Activated T-cell treated with anti-CD3 and anti-CD28 coated beads, Interleukin-2, amount 50 U/mL, for 24 hours (primary cell): ENCODE measurements at regions not wholly inside any gene's neighbourhood (a gene's known extent, or its start where the extent isn't known, plus 50 kb on each side); places are given as distances from the start of the nearest gene placed in this dataset.

Source experiments
- DNase-seq: peaks from one replicate; pipeline ENCODE4 v3.0.0-alpha.2; 2020
- H3K27ac Mint-ChIP-seq: 2 replicates; pipeline ENCODE4 v1.8.0; 2020; ENCODE audit warnings: mild to moderate bottlenecking, mixed read lengths
- H3K27me3 Mint-ChIP-seq: 2 replicates; pipeline ENCODE4 v1.8.0; 2020; ENCODE audit warnings: mixed read lengths
- H3K36me3 Mint-ChIP-seq: 2 replicates; pipeline ENCODE4 v1.8.0; 2020; ENCODE audit warnings: low read depth, mixed read lengths
- H3K4me1 Mint-ChIP-seq: 2 replicates; pipeline ENCODE4 v1.8.0; 2020; ENCODE audit warnings: low read depth, mixed read lengths
- H3K4me3 Mint-ChIP-seq: 2 replicates; pipeline ENCODE4 v1.8.0; 2020; ENCODE audit warnings: mild to moderate bottlenecking, moderate library complexity, mixed read lengths
- H3K9me3 Mint-ChIP-seq: 2 replicates; pipeline ENCODE4 v1.8.0; 2020; ENCODE audit warnings: mixed read lengths

DNA sequence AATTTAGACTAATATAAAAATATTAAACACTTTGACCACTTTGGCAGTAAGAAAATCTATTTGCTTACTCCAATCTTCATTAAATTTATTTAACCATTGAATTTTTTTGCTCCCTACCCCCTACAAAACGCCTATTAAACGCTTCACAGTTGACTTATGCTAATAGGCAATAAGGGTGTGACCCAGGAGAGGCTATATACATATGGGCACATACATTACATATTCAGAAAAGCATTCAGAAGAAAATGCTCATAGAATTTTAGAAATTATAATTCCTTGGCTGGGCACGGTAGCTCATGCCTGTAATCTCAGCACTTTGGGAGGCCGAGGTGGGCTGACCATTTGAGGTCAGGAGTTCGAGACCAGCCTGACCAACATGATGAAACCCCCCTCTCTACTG is 95.6 kb upstream of the STARD13 start:
- H3K27me3 Mint-ChIP-seq: peaks cover 7% of the 10 kb centered on the region
- no peak overlapping the region for H3K27ac Mint-ChIP-seq
- DNase-seq: no peak
- no peak overlapping the region for H3K4me3 Mint-ChIP-seq
- H3K4me1 Mint-ChIP-seq: no peaks in the 10 kb centered on the region
- no peaks in the 10 kb centered on the region for H3K9me3 Mint-ChIP-seq
- no peaks in the 10 kb centered on the region for H3K36me3 Mint-ChIP-seq

DNA sequence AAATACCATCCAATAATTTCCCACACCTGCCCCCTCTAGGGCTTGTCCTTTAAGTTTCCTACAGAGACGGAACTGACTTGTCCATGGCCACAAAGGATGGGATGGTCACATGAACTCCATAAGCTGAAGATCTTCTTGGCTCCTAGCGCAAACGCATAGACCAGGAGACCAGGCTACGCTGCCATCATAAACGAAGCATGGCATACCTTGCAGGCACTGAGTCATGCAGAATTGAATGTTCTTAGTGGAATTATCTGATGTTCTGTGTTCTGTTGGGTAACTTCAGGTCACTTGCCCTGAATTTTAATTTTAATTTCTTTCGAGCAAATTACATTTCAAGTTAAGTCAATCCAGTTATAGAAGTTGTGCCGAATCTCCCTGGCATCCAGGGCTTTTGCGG is 96.4 kb upstream of the STARD13 start:
- Mint-ChIP-seq H3K27me3 (peaks cover 7% of the 10 kb centered on the region), H3K27ac (no peak overlapping the region), H3K4me1 (no peaks in the 10 kb centered on the region), H3K9me3 (no peaks in the 10 kb centered on the region), H3K4me3 (no peak overlapping the region), H3K36me3 (no peaks in the 10 kb centered on the region)
- no peak for DNase-seq

DNA sequence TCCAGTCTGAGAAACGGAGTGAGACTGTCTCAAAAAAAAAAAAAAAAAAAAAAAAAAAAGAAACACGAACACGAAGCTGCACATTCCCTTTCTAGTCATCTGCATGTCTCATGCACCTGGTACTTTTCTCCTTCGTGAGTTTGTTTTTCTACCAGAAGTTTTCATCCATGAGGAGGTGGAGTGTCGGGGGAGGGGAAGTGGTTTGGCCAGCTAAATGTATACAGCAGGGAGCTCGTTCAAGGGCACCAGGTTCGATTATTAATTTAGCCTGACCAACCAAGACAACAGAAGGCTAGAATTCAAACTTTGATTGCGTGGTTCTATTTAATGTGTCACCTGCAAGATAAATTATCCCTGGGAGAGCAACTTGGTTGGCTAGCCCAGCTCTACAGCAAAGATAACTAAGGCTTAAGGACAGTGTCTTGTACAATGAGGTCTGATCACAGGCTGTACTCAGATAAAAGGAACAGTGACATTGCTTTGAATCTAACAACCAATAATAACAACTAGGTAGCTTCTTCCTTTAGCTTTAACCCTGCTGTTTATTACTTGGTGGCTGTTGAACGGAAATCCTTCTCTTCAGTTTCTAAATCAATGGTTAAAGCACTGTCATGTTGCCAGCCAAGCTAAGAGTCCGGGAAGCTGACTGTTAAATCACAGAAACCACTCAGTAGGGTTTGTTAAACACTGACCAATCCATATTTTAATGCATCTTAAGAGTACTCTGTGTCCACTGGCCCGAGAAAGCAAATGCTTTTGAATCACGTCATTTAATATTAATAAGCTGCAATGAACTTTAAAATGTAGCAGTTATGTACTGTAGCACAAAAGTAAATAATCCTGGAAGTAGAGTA is 98.4 kb upstream of the STARD13 start:
- Mint-ChIP-seq H3K4me3 (no peak overlapping the region), H3K36me3 (no peaks in the 10 kb centered on the region), H3K9me3 (no peaks in the 10 kb centered on the region), H3K27me3 (peaks cover 3% of the 10 kb centered on the region), H3K27ac (no peak overlapping the region), H3K4me1 (no peaks in the 10 kb centered on the region)
- DNase-seq: no peak

DNA sequence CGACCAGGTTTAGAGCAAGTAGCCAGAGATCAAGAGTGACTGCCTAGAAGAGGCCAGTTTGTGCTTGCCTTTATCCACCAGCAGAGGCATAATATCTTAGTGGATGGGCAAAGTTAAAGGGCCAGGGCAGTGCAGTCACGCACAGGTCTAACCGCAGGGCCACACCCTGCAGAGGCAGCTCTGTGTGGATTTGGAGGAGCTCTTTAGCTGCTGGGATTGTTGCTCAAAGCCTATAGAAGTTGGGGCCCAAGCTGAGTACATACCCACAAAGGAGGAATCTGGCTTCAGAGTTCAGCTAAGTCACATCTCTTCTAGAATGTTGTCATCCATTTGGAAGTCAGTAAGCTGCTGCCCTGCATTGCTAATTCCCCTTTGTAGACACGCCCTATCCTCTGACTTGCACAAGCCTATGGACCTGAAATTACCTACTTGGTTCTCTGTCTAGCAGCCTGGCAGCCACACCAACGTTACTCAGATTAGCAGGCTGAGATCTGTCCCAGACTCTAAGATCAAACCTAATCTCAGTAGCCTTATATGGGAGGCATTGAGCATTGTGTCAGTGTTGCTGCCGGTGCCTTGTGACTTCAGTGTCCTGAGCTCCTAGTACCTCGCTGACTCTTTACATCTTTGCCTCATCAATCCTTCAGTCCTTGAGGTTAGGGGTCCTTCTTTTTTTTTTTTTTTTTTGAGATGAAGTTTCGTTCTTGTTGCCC is 102.9 kb upstream of the STARD13 start:
- Mint-ChIP-seq H3K4me3 (no peak overlapping the region), H3K27ac (no peak overlapping the region), H3K36me3 (no peaks in the 10 kb centered on the region), H3K27me3 (no peaks in the 10 kb centered on the region), H3K4me1 (no peaks in the 10 kb centered on the region), H3K9me3 (no peaks in the 10 kb centered on the region)
- no peak for DNase-seq

DNA sequence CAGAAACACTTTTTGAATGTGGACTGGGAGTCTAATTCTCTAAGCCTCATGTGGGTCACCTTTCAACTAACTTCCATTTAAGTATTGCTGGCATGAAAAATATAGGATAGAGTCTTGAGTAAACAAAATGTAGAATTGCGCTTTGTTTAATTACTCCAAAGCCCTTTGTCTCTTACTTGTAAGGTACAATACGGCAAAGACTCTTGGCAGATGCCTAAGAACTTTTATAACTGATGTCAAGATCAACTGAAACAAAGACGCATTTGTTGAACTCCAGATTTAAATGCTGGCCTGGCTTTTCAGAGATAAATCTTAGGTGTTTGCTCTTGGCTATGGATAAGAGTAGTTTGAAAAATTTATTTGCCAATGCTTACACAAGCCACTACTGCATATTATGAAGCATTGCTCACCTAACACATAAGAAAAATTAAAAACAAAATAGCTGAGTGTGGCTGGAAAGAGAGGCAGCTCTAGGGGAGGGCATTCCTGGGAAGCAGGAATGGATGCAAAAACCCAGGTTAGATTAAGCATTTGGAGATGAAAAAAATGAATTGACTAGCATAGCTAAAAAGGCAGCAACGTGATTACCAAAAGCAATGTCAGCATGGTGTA is 107.3 kb upstream of the STARD13 start:
- peaks cover 8% of the 10 kb centered on the region for H3K27me3 Mint-ChIP-seq
- H3K4me3 Mint-ChIP-seq: no peak overlapping the region
- DNase-seq: no peak
- H3K9me3 Mint-ChIP-seq: no peaks in the 10 kb centered on the region
- no peak overlapping the region for H3K27ac Mint-ChIP-seq
- no peaks in the 10 kb centered on the region for H3K36me3 Mint-ChIP-seq
- H3K4me1 Mint-ChIP-seq: no peaks in the 10 kb centered on the region

DNA sequence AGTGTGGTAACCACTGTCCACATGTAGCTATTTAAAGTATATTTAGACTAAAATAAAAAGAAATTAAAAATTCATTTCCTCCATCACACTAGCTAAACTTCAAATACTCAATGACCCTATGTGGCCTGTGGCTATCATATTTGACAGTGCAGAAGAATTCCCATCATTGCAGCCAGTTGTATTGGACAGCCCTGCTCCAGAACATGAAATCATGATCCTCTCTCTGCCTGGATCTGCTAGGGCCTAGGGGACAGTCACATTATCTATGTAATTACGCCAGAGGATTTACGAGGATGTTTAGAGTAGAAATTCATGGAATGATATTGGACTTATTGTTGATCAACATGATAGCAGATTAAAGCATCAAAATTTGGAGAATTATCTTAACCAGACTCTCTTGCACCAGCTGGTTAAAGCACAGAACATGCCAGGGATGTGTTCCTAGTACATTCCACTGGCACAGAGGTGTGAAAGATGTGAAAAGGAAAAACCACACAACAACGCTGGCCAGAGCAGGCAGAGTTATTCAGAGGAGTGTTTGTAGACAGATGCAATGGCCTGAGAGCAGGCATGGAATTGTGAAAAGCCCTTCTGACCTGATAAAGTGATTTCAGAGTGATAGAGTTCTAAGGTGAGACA is 108.9 kb upstream of the STARD13 start:
- no peak overlapping the region for H3K4me3 Mint-ChIP-seq
- H3K27me3 Mint-ChIP-seq: peaks cover 8% of the 10 kb centered on the region
- H3K9me3 Mint-ChIP-seq: no peaks in the 10 kb centered on the region
- no peak overlapping the region for H3K27ac Mint-ChIP-seq
- no peaks in the 10 kb centered on the region for H3K36me3 Mint-ChIP-seq
- H3K4me1 Mint-ChIP-seq: no peaks in the 10 kb centered on the region
- DNase-seq: no peak

DNA sequence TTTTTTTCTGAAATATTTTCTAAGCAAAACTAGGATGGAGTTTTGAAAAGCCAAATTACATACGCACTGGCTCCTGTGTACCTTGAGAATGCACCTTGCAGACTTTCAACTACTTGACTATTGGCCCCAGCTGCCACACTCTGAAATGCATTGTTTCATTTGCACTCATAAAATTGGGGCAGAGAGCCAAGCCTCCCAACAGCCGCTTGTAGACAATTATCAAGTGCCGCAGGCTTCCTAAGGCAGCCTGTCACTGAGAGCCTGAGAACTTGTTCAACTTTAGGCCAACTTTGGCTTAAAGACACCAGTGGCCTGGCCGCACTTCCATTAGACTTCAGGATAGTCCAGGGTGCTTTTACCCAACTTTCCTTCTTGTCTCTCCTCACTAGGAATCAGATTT is 115.7 kb upstream of the STARD13 start:
- H3K27ac Mint-ChIP-seq: no peak overlapping the region
- DNase-seq: no peak
- H3K4me3 Mint-ChIP-seq: no peak overlapping the region
- no peaks in the 10 kb centered on the region for H3K9me3 Mint-ChIP-seq
- H3K4me1 Mint-ChIP-seq: no peaks in the 10 kb centered on the region
- H3K36me3 Mint-ChIP-seq: no peaks in the 10 kb centered on the region
- H3K27me3 Mint-ChIP-seq: no peaks in the 10 kb centered on the region

DNA sequence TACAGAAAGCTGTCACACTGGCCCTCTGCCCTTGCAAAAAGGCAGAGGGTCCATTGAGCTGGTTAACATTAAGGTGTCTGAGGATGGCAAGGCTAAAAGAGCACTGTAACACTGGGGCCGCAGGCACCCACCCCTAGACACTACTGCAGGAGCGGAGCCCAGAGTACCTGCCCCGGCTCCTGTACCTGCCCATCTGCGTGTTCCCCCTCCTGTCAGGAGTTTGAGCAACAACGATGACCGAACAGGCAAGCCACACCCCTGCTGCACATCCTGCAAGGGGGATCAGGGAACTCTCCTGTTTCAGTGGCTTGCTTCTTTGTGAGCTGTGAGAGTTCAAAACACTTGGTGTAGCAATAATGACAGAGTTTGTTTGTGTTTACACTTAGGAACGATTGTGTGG is 117.4 kb upstream of the STARD13 start:
- no peak for DNase-seq
- Mint-ChIP-seq H3K27me3 (no peaks in the 10 kb centered on the region), H3K9me3 (no peaks in the 10 kb centered on the region), H3K27ac (no peak overlapping the region), H3K36me3 (no peaks in the 10 kb centered on the region), H3K4me1 (no peaks in the 10 kb centered on the region), H3K4me3 (no peak overlapping the region)

DNA sequence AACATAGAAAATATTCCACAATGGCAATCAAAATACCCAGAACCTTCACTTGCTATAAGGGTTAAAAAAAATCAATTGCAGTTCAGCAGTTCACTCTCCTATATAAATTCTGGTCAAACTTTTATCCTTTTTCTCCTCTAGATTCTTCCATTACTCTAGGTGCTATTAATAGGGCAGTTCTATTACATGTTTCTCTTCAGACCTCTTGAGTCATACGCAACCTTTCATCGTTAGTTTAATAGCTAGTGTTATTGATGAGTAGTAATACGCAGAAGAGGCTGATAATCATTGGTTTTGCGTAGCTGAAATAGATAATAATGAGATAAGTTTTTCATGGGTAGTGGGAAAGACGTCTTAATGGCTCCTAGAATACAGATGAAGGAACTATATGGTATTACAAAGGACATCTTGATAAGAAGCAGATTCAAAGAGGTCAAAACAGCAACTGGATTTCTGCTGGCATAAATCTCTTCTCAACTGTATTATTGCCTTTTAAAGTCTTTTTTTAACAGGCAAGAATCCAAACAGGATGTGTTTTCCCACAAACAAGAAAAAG is 118.3 kb upstream of the STARD13 start:
- Mint-ChIP-seq H3K9me3 (no peaks in the 10 kb centered on the region), H3K4me1 (no peaks in the 10 kb centered on the region), H3K27me3 (no peaks in the 10 kb centered on the region), H3K4me3 (no peak overlapping the region), H3K27ac (no peak overlapping the region), H3K36me3 (no peaks in the 10 kb centered on the region)
- DNase-seq: no peak

DNA sequence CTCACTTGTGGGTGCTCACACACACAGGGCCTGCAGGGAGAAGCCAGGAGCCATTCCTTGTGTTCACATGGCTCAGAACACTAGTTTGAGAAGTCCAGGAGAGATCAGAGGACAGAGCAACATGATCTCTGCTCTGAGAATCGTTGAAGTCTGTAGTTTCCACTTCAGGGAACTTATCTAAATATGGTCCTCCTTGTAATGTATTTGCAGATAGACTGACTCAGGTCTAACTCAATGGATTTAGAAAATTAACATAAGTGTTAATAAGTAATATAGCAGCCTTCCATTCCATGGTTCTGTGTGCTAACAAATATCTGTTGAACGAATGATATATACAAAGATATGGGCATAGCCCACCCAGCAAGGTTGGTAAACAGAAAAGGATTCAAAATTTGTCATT is 119.8 kb upstream of the STARD13 start:
- peaks cover under 1% of the 10 kb centered on the region for H3K27me3 Mint-ChIP-seq
- no peaks in the 10 kb centered on the region for H3K9me3 Mint-ChIP-seq
- no peaks in the 10 kb centered on the region for H3K36me3 Mint-ChIP-seq
- H3K27ac Mint-ChIP-seq: no peak overlapping the region
- no peak overlapping the region for H3K4me3 Mint-ChIP-seq
- no peak for DNase-seq
- no peaks in the 10 kb centered on the region for H3K4me1 Mint-ChIP-seq

DNA sequence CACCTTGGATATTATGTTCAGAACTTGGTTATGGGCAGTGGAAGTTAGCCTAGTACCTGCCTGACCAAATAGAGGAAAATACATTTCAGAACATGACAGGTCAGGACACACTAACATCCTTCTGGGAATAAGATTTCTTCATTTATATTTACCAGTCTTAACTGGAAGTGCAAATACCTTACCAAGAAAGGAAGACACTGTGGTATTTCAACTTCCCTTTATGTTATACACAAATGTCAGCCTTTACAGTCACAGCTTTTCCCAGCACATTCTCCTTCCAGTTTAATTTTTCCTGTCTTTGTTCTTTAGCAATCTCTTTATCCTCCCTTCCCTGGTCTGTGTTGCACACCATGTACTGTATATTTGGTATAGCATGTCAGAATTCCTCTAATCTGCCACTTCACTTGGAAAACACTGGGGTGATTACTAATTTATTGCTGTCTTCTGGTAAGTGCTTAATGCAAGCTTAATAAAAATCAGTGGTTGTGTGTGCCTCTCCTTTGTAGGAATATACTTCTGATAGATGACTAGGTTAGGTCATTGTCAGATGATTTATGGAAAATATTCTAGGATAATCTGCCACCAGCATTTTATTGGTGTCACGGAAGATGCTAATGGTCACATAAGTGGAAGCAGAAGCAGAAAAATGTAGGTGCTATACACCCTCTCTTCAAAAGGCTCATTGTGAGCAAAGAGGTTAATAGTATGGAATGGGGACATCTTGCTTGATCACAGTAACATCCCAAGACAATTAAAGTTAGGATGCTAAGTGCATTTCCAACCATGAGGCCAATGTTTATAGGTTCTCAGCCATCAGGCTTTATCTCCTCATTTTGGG is 124.3 kb upstream of the STARD13 start:
- H3K27me3 Mint-ChIP-seq: peaks cover 24% of the 10 kb centered on the region
- no peak for DNase-seq
- H3K36me3 Mint-ChIP-seq: no peaks in the 10 kb centered on the region
- no peaks in the 10 kb centered on the region for H3K4me1 Mint-ChIP-seq
- no peak overlapping the region for H3K4me3 Mint-ChIP-seq
- no peak overlapping the region for H3K27ac Mint-ChIP-seq
- no peaks in the 10 kb centered on the region for H3K9me3 Mint-ChIP-seq

DNA sequence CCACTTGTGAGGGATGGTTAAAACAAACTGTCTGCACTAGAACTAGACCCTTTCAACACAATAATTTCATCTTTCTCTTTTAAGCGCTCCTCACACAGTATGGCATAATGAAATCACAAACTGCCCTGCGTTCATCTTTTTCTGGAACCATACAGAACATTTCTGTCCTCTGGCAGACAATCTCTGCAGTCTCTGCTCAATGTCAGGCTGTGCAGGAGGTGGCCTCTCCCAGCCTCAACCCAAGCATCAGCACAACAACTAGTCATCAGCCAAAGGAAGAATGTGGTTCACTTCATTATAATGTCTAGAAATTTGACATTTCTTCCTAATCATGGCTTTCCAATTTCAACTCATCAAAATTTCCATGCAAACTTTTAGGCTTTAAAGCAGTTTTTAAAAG is 125.1 kb upstream of the STARD13 start:
- no peak for DNase-seq
- H3K27ac Mint-ChIP-seq: no peak overlapping the region
- no peaks in the 10 kb centered on the region for H3K4me1 Mint-ChIP-seq
- H3K27me3 Mint-ChIP-seq: peaks cover 24% of the 10 kb centered on the region
- no peaks in the 10 kb centered on the region for H3K36me3 Mint-ChIP-seq
- no peak overlapping the region for H3K4me3 Mint-ChIP-seq
- no peaks in the 10 kb centered on the region for H3K9me3 Mint-ChIP-seq

DNA sequence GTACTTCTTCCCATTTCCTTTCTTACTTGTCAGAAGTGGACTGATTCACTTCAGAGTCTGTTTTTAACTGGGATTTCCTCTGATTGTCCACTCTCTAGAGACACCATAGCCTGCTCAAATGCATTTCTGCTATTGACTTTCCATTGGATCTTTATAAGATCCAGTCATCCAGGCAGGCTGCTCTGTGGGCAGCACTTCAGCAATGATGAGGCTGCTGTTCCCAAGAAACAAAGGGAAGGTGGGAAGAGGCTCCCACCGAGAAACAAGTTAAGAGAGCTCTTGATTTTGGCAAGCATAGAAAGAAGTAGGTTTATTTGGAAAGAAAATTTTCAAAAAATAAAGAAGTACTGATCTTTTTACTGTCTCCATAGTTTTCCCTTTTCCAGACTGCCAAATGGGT is 125.8 kb upstream of the STARD13 start:
- H3K27me3 Mint-ChIP-seq: peaks cover 24% of the 10 kb centered on the region

DNA sequence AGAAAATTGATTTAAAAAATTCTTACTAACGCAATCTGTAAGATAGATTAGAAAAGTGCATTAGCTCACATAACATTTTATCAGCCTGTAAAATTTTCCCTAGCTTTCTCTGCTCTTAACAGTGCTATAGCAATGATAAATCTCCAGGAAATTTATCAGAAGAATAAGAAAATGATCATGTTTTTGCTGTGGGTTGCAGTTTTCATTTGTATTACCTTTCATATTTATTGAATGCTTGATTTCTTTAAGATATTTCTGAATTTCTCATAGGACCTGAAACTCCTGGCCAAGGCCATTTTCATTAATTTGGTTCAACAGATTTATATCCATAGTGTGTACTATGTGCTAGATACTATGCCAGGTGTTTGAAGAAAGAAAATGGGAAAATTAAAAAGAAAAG is 130.3 kb upstream of the STARD13 start:
- Mint-ChIP-seq H3K27me3 (peaks cover 44% of the 10 kb centered on the region), H3K27ac (no peak overlapping the region), H3K9me3 (peaks cover 5% of the 10 kb centered on the region), H3K4me3 (no peak overlapping the region), H3K4me1 (no peaks in the 10 kb centered on the region), H3K36me3 (no peaks in the 10 kb centered on the region)
- DNase-seq: no peak

More for the DNA sequence above, 125.8 kb upstream of the STARD13 start:
- no peak overlapping the region for H3K27ac Mint-ChIP-seq
- no peaks in the 10 kb centered on the region for H3K9me3 Mint-ChIP-seq
- no peak overlapping the region for H3K4me3 Mint-ChIP-seq
- no peaks in the 10 kb centered on the region for H3K4me1 Mint-ChIP-seq
- DNase-seq: no peak
- H3K36me3 Mint-ChIP-seq: no peaks in the 10 kb centered on the region
